Endothelial cell of umbilical vein (primary cell): ENCODE measurements at regions not wholly inside any gene's neighbourhood (a gene's known extent, or its start where the extent isn't known, plus 50 kb on each side); places are given as distances from the start of the nearest gene placed in this dataset.

ENCODE experiments used
- BruUV-seq: library from RNA; stranded (reverse); fragments of 400-500 nt; replicated peaks from 2 replicates; lab custom pipeline; 2021; lab: Mats Ljungman, UMichigan
- CTCF ChIA-PET: fragments of 300-600, 350-600 bp; sonication (Branson Sonifier 250); formaldehyde crosslinking; loops from one replicate; lab custom pipeline; 2021; ENCODE audit warnings: antibody characterized with exemption, inconsistent platforms; lab: Charles Lee
- POLR2A ChIA-PET: fragments of 300-600, 350-600 bp; sonication (Branson Sonifier 250); formaldehyde crosslinking; loops from one replicate; lab custom pipeline; 2021; ENCODE audit warnings: antibody characterized with exemption, inconsistent platforms; lab: Charles Lee
- DNase-seq: peaks from one replicate; pipeline ENCODE4 v3.0.0-alpha.2; 2011; ENCODE audit warnings: low read depth, low spot score
- FAIRE-seq: peaks from 2 replicates; lab custom pipeline; 2011; peaks lifted over from hg19 to GRCh38; lab: Jason Lieb, UNC
- H2AFZ ChIP-seq: 2 replicates; pipeline ENCODE4 v1.6.0; 2012; ENCODE audit warnings: low read depth, low read length, control low read depth, inconsistent platforms
- H3K27ac ChIP-seq: 2 replicates; pipeline ENCODE4 v1.5.1; 2011; ENCODE audit warnings: low read depth, mild to moderate bottlenecking, control low read depth, low read length, moderate library complexity; ENCODE audit not compliant: insufficient read depth
- H3K27me3 ChIP-seq, 2 experiments: 2 replicates each; pipeline versions ENCODE4 v1.6.0 to v1.6.1; 2011; ENCODE audit warnings: low read length in 2 of 2, mixed read lengths in 1 of 2; ENCODE audit not compliant: control insufficient read depth in 2 of 2, insufficient read depth in 2 of 2
- H3K36me3 ChIP-seq, 2 experiments: 2 replicates in 1 of 2; 3 replicates in 1 of 2; pipeline ENCODE4 v1.5.1; 2011; ENCODE audit warnings: low read length in 2 of 2, mild to moderate bottlenecking in 1 of 2, moderate library complexity in 1 of 2; ENCODE audit not compliant: control insufficient read depth in 2 of 2, insufficient read depth in 2 of 2; ENCODE audit errors: extremely low read depth in 1 of 2
- H3K4me1 ChIP-seq: 3 replicates; pipeline ENCODE4 v1.5.1; 2011; ENCODE audit warnings: mild to moderate bottlenecking, low read length; ENCODE audit not compliant: control insufficient read depth, insufficient read depth; ENCODE audit errors: extremely low read depth
- H3K4me2 ChIP-seq: 2 replicates; pipeline ENCODE4 v1.6.1; 2011; ENCODE audit warnings: low read length, control low read depth, mixed read lengths; ENCODE audit not compliant: insufficient read depth
- H3K4me3 ChIP-seq, 3 experiments: fragments of 200-600 bp in 1 of 3; sonication (generic), shearing (Covaris generic) in 1 of 3; replicated peaks in 1 of 3; 2 replicates each; pipeline ENCODE4 v1.5.1; 2011 to 2016; ENCODE audit warnings: control low read depth in 3 of 3, low read length in 3 of 3, mild to moderate bottlenecking in 2 of 3, inconsistent platforms in 1 of 3, low read depth in 1 of 3, moderate library complexity in 1 of 3; ENCODE audit not compliant: insufficient read depth in 1 of 3
- H3K79me2 ChIP-seq: 2 replicates; pipeline ENCODE4 v1.6.0; 2012; ENCODE audit warnings: low read length, inconsistent platforms; ENCODE audit not compliant: control insufficient read depth, insufficient read depth
- H3K9ac ChIP-seq: replicated peaks from 2 replicates; pipeline ENCODE3; 2011; ENCODE audit warnings: low read length, control low read depth; ENCODE audit not compliant: insufficient read depth; ENCODE audit errors: extremely low read depth
- H3K9me1 ChIP-seq: replicated peaks from 3 replicates; pipeline ENCODE4 v1.6.0; 2011; ENCODE audit warnings: mild to moderate bottlenecking, low read length; ENCODE audit not compliant: control insufficient read depth, insufficient read depth; ENCODE audit errors: extremely low read depth
- H3K9me3 ChIP-seq: replicated peaks from 2 replicates; pipeline ENCODE4 v1.5.1; 2012; ENCODE audit warnings: low read length, inconsistent platforms; ENCODE audit not compliant: control insufficient read depth, insufficient read depth
- H4K20me1 ChIP-seq: replicated peaks from 2 replicates; pipeline ENCODE3; 2011; ENCODE audit warnings: mild to moderate bottlenecking, low read length; ENCODE audit not compliant: control insufficient read depth, insufficient read depth; ENCODE audit errors: extremely low read depth
- CTCF ChIP-seq, 2 donors: IDR thresholded peaks; 1 replicate in 1 of 2; 2 replicates in 1 of 2; pipeline ENCODE4 v1.5.1; 2011; ENCODE audit warnings: low read length in 2 of 2, mild to moderate bottlenecking in 2 of 2, moderate library complexity in 2 of 2, control low read depth in 1 of 2, inconsistent platforms in 1 of 2, low read depth in 1 of 2; ENCODE audit not compliant: insufficient read depth in 1 of 2; ENCODE audit errors: extremely low read depth in 1 of 2
- EZH2 ChIP-seq: IDR thresholded peaks from 2 replicates; pipeline ENCODE4 v1.6.1; 2012; ENCODE audit warnings: borderline replicate concordance, low read depth, mild to moderate bottlenecking, moderate library complexity, low read length, inconsistent platforms; ENCODE audit not compliant: severe bottlenecking
- FOS ChIP-seq: IDR thresholded peaks from 2 replicates; pipeline ENCODE4 v1.6.1; 2011; ENCODE audit warnings: mild to moderate bottlenecking, low read length, moderate library complexity, borderline replicate concordance; ENCODE audit not compliant: insufficient read depth
- GATA2 ChIP-seq: IDR thresholded peaks from 2 replicates; pipeline ENCODE4 v1.7.0; 2011; ENCODE audit warnings: low read depth, mild to moderate bottlenecking, moderate library complexity, mixed read lengths, low read length; ENCODE audit not compliant: insufficient read length, insufficient read depth
- MAX ChIP-seq: IDR thresholded peaks from 2 replicates; pipeline ENCODE4 v1.6.1; 2011; ENCODE audit not compliant: insufficient read depth, insufficient read length
- MYC ChIP-seq: IDR thresholded peaks from one replicate; pipeline ENCODE4 v1.6.1; 2011; ENCODE audit warnings: mild to moderate bottlenecking, low read depth, low read length
- POLR2A ChIP-seq: IDR thresholded peaks from 2 replicates; pipeline ENCODE4 v1.6.1; 2012; ENCODE audit warnings: low read depth, mild to moderate bottlenecking, control low read depth, low read length
- POLR2AphosphoS5 ChIP-seq: IDR thresholded peaks from 2 replicates; pipeline ENCODE4 v1.6.1; 2012; ENCODE audit warnings: low read depth, mild to moderate bottlenecking, control low read depth, low read length, moderate library complexity; ENCODE audit not compliant: insufficient read depth
- dilution Hi-C: fragments of 300-500 bp; cut with MboI; formaldehyde crosslinking; loops from one replicate; pipeline ENCODE4 v1.15.0; 2019; ENCODE audit warnings: low sequenced_read_pairs; ENCODE audit not compliant: extremely low pct_ligation_motif_present
- intact Hi-C: fragments of 100-400 bp; cut with micrococcal nuclease; formaldehyde crosslinking; loops from one replicate; pipeline ENCODE4 v1.10.0; 2022

GRCh38 chr4:129738175-129738574 is 642.2 kb downstream of the C4orf33 start:
- Histone ChIP-seq H3K36me3 (no peaks in the 10 kb centered on the region), H3K79me2 (no peaks in the 10 kb centered on the region), H3K9me1 (no peaks in the 10 kb centered on the region), H3K9ac (no peak overlapping the region), H3K27me3 (no peaks in the 10 kb centered on the region), H3K4me3 (no peak overlapping the region), H3K27ac (no peak overlapping the region), H3K9me3 (no peaks in the 10 kb centered on the region), H3K4me2 (no peak overlapping the region), H3K4me1 (no peaks in the 10 kb centered on the region), H4K20me1 (no peaks in the 10 kb centered on the region), H2AFZ (no peak overlapping the region)
- DNase-seq: no peak
- BruUV-seq: no TSS peak
- CTCF ChIA-PET: no interaction called here
- POLR2A ChIA-PET: no interaction called here
- FAIRE-seq: no peak
- intact Hi-C loops (no loop called here), dilution Hi-C loops (no loop called here)
- TF ChIP-seq CTCF (IDR thresholded peaks at IDR 0.05; ENCODE audit: extremely low read depth in 1 of 2, insufficient read depth in 1 of 2, low read depth in 1 of 2, low read length in 2 of 2) (no peak), POLR2AphosphoS5 (no peak), GATA2 (no peak), POLR2A (no peak), MAX (no peak), MYC (no peak), FOS (no peak), EZH2 (no peak)
